CD4-positive, alpha-beta memory T cell (primary cell): ENCODE measurements at regions not wholly inside any gene's neighbourhood (a gene's known extent, or its start where the extent isn't known, plus 50 kb on each side); places are given as distances from the start of the nearest gene placed in this dataset.
"Not testable (repeated sequence)": the region's sequence is repeated elsewhere in the genome, so short reads cannot be mapped to it uniquely, and the experiment has no call there.

ENCODE experiments used
- CTCF ChIA-PET: fragments of 350-600 bp; sonication (Branson Sonifier 250); formaldehyde crosslinking; loops from one replicate; lab custom pipeline; 2021; ENCODE audit warnings: inconsistent platforms; ENCODE audit not compliant: partially characterized antibody; lab: Charles Lee
- POLR2A ChIA-PET: fragments of 350-600 bp; sonication (Branson Sonifier 250); formaldehyde crosslinking; loops from one replicate; lab custom pipeline; 2021; ENCODE audit not compliant: partially characterized antibody; lab: Charles Lee
- DNase-seq, 5 donors: peaks; one replicate each; pipeline versions ENCODE4 v3.0.0 to v3.0.0-alpha.2; 2020 to 2022; ENCODE audit warnings: mixed read lengths in 1 of 5
- H3K27ac ChIP-seq: one replicate; pipeline ENCODE4 v1.7.0; 2013; ENCODE audit warnings: low read depth, low read length
- H3K27me3 ChIP-seq: 2 replicates; pipeline ENCODE4 v1.7.0; 2013; ENCODE audit warnings: mild to moderate bottlenecking, low read length, moderate library complexity; ENCODE audit not compliant: insufficient read depth
- H3K36me3 ChIP-seq: 2 replicates; pipeline ENCODE4 v1.7.0; 2013; ENCODE audit warnings: mild to moderate bottlenecking, low read length, moderate library complexity; ENCODE audit not compliant: insufficient read depth
- H3K4me1 ChIP-seq: 2 replicates; pipeline ENCODE4 v1.7.0; 2013; ENCODE audit warnings: mild to moderate bottlenecking, low read length, moderate library complexity; ENCODE audit not compliant: insufficient read depth
- H3K4me3 ChIP-seq, 2 donors: one replicate each; pipeline ENCODE4 v1.7.0; 2013; ENCODE audit warnings: low read length in 2 of 2, mild to moderate bottlenecking in 1 of 2
- H3K9me3 ChIP-seq, 2 donors: one replicate each; pipeline ENCODE4 v1.7.0; 2013; ENCODE audit warnings: low read length in 2 of 2, control low read depth in 1 of 2; ENCODE audit not compliant: control insufficient read depth in 1 of 2
- H3K27ac Mint-ChIP-seq, 7 donors: one replicate each; pipeline ENCODE4 v1.8.0; 2020 to 2021; ENCODE audit warnings: mixed read lengths in 7 of 7, mild to moderate bottlenecking in 6 of 7, inconsistent platforms in 3 of 7, moderate library complexity in 3 of 7
- H3K27me3 Mint-ChIP-seq, 2 donors: one replicate each; pipeline ENCODE4 v1.8.0; 2020 to 2021; ENCODE audit warnings: mixed read lengths in 2 of 2
- H3K36me3 Mint-ChIP-seq, 2 donors: one replicate each; pipeline ENCODE4 v1.8.0; 2020 to 2021; ENCODE audit warnings: mixed read lengths in 2 of 2, inconsistent platforms in 1 of 2, mild to moderate bottlenecking in 1 of 2
- H3K4me1 Mint-ChIP-seq, 4 donors: one replicate each; pipeline ENCODE4 v1.8.0; 2020 to 2021; ENCODE audit warnings: mixed read lengths in 4 of 4, mild to moderate bottlenecking in 1 of 4
- H3K4me3 Mint-ChIP-seq, 8 donors: one replicate each; pipeline ENCODE4 v1.8.0; 2020 to 2021; ENCODE audit warnings: mixed read lengths in 8 of 8, mild to moderate bottlenecking in 7 of 8, moderate library complexity in 6 of 8, inconsistent platforms in 3 of 8
- H3K9me3 Mint-ChIP-seq, 8 donors: one replicate each; pipeline ENCODE4 v1.8.0; 2020 to 2021; ENCODE audit warnings: mixed read lengths in 8 of 8, mild to moderate bottlenecking in 5 of 8, inconsistent platforms in 3 of 8, moderate library complexity in 1 of 8
- intact Hi-C: fragments of 100-400 bp; cut with micrococcal nuclease; formaldehyde crosslinking; loops from one replicate; pipeline ENCODE4 v1.15.1; 2023

DNA sequence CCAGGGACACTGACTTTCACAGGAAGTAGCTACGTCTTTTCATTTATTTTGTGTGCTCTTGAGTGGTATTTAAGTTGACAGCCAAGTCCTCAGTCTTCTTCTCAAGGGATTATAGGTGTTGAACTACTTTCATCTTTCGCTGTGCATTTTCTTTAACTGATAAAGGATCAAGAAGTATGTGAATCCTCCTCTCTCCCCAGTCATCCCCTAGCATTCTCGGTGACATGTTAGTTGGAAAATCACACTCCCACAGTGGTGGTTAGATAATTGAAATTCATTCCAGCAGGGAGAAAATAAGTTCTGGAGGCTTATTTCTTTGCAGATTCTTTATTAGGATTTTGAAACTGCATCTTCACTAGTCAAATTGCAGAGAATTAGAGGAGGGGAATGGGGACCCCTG lies 569.4 kb downstream of the MEI4 start:
- Mint-ChIP-seq H3K9me3 (peaks cover 0 to 4% (median under 1%) of the 10 kb centered on the region in 8 donors), H3K4me1 (no peaks in the 10 kb centered on the region), H3K36me3 (no peaks in the 10 kb centered on the region), H3K27me3 (no peaks in the 10 kb centered on the region), H3K27ac (no peak overlapping the region), H3K4me3 (no peak overlapping the region)
- Histone ChIP-seq H3K9me3 (no peaks in the 10 kb centered on the region), H3K27me3 (no peaks in the 10 kb centered on the region), H3K27ac (no peak overlapping the region), H3K4me1 (no peaks in the 10 kb centered on the region), H3K4me3 (no peak overlapping the region), H3K36me3 (no peaks in the 10 kb centered on the region)
- intact Hi-C loops: no loop called here
- DNase-seq: no peak
- ChIA-PET CTCF (no interaction called here), POLR2A (no interaction called here)

DNA sequence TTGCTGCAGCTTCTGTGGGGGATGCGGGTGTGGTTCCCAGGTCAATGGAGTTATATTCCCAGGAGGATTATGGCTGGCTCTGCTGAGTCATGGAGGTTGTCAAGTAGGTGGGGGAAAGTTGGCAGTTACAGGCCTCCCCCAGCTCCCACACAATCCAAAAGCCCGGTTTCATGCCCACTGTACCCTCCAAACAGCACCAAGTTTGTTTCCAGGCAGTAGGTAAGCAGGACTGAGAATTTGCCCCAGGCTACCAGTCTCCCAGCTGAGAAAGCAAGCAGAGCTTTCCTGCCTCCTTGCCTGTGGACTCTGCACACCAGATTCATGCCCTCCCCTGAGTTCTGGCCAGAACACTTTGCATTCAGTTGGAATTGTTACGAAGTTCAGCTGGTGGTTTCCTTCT lies 578.2 kb downstream of the MEI4 start:
- ChIA-PET CTCF (no interaction called here), POLR2A (no interaction called here)
- no peaks in the 10 kb centered on the region for H3K27me3 Mint-ChIP-seq
- no peak overlapping the region for H3K4me3 ChIP-seq
- H3K9me3 ChIP-seq: no peaks in the 10 kb centered on the region
- no peaks in the 10 kb centered on the region for H3K4me1 Mint-ChIP-seq
- intact Hi-C loops: no loop called here
- no peaks in the 10 kb centered on the region for H3K36me3 ChIP-seq
- no peaks in the 10 kb centered on the region for H3K36me3 Mint-ChIP-seq
- no peak overlapping the region for H3K27ac Mint-ChIP-seq
- no peak for DNase-seq
- H3K27ac ChIP-seq: no peak overlapping the region
- no peaks in the 10 kb centered on the region for H3K4me1 ChIP-seq
- no peaks in the 10 kb centered on the region for H3K27me3 ChIP-seq
- no peak overlapping the region for H3K4me3 Mint-ChIP-seq
- H3K9me3 Mint-ChIP-seq: peaks cover 0 to 17% (median 4%) of the 10 kb centered on the region in 8 donors

DNA sequence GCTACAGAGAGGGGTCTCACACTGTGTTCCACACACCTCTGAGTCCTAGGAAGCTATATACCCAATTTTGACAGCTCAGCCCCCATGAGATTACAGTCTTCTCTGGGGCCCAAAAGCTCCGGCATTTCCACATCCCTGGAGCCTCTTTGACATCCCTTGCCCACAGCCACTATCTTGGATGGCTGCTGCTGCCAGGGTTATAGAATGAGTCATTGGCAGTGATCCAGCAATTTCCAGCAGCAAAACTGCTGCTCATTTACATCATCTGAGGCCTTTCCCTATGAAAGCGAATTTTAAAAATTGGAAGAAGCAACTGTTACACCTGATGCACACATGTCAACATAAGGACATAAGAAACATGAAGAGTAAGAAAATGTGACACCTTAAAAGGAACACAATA lies 590.7 kb downstream of the MEI4 start:
- Mint-ChIP-seq H3K4me3 (no peak overlapping the region), H3K27me3 (no peaks in the 10 kb centered on the region), H3K9me3 (peaks cover 0 to 23% (median 8%) of the 10 kb centered on the region in 8 donors), H3K27ac (no peak overlapping the region), H3K36me3 (no peaks in the 10 kb centered on the region), H3K4me1 (no peaks in the 10 kb centered on the region)
- Histone ChIP-seq H3K4me1 (no peaks in the 10 kb centered on the region), H3K9me3 (no peaks in the 10 kb centered on the region), H3K27ac (no peak overlapping the region), H3K36me3 (no peaks in the 10 kb centered on the region), H3K27me3 (no peaks in the 10 kb centered on the region), H3K4me3 (no peak overlapping the region)
- POLR2A ChIA-PET: no interaction called here
- intact Hi-C loops: no loop called here
- no peak for DNase-seq
- CTCF ChIA-PET: no interaction called here

DNA sequence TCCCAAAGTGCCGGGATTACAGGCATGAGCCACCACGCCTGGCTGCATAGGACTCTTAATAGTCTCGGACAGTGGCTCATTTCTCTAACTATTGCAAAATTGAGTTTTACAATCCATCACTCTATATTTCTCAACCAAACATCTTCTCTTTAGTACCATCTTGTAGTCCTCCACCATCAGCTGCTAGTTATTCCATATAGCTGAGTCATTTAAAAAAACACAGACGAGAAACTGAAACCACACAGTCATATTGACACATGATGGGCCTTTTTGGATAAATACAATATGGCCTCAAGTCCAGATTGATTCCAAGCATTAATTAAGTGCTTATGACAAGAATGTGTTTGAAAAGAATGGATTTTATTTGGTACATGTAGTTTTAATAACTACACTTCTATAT lies 599.1 kb downstream of the MEI4 start:
- Histone ChIP-seq H3K4me3 (no peak overlapping the region), H3K4me1 (no peaks in the 10 kb centered on the region), H3K27me3 (no peaks in the 10 kb centered on the region), H3K36me3 (no peaks in the 10 kb centered on the region), H3K27ac (no peak overlapping the region), H3K9me3 (no peaks in the 10 kb centered on the region)
- H3K4me3 Mint-ChIP-seq: no peak overlapping the region
- CTCF ChIA-PET: no interaction called here
- H3K36me3 Mint-ChIP-seq: no peaks in the 10 kb centered on the region
- no peak for DNase-seq
- peaks cover 0 to 6% (median 2%) of the 10 kb centered on the region in 8 donors for H3K9me3 Mint-ChIP-seq
- intact Hi-C loops: no loop called here
- no peaks in the 10 kb centered on the region for H3K4me1 Mint-ChIP-seq
- POLR2A ChIA-PET: no interaction called here
- no peaks in the 10 kb centered on the region for H3K27me3 Mint-ChIP-seq
- H3K27ac Mint-ChIP-seq: no peak overlapping the region

DNA sequence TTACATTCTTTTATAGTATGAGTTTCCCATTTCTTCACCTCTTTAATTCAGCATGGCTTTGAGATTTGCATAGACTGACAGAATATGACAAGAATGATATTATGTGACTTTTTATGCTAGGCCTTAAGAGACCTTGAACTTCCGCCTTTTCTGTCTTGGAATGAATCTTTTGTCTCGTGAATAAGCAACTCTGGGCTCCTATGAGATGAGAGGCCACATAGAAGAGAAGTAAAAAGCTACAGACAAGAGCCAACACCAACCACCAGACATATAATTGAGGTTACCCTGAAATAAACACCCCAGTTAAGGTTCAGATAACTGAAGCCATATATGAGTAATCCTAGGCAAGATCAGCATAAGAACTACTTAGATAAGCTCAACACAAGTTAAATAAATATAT lies 600.8 kb downstream of the MEI4 start:
- Mint-ChIP-seq H3K27me3 (no peaks in the 10 kb centered on the region), H3K36me3 (no peaks in the 10 kb centered on the region), H3K4me1 (no peaks in the 10 kb centered on the region), H3K4me3 (no peak overlapping the region), H3K9me3 (peaks cover 0 to 7% (median 1%) of the 10 kb centered on the region in 8 donors), H3K27ac (no peak overlapping the region)
- CTCF ChIA-PET: no interaction called here
- DNase-seq: no peak
- H3K9me3 ChIP-seq: no peaks in the 10 kb centered on the region
- intact Hi-C loops: no loop called here
- H3K36me3 ChIP-seq: no peaks in the 10 kb centered on the region
- POLR2A ChIA-PET: no interaction called here
- no peaks in the 10 kb centered on the region for H3K4me1 ChIP-seq
- H3K27ac ChIP-seq: no peak overlapping the region
- no peaks in the 10 kb centered on the region for H3K27me3 ChIP-seq
- no peak overlapping the region for H3K4me3 ChIP-seq

DNA sequence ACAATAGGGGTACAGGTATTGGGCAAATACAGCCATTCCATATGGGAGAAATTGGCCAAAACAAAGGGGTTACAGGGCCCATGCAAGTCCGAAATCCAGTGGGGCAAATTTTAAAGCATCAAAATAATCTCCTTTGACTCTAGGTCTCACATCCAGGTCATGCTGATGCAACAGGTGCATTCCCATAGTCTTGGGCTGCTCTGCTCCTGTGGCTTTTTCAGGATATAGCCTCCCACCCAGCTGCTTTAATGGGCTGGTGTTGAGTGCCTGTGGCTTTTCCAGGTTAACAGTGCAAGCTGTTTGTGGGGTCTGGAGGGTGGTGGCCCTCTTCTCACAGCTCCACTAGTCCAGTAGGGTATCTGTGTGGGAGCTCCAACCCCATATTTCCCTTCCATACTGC lies 607.1 kb downstream of the MEI4 start:
- CTCF ChIA-PET: no interaction called here
- no peaks in the 10 kb centered on the region for H3K4me1 ChIP-seq
- POLR2A ChIA-PET: no interaction called here
- Mint-ChIP-seq H3K36me3 (no peaks in the 10 kb centered on the region), H3K9me3 (peaks cover 0 to 13% (median 0%) of the 10 kb centered on the region in 8 donors), H3K4me3 (no peak overlapping the region), H3K27ac (no peak overlapping the region), H3K4me1 (no peaks in the 10 kb centered on the region), H3K27me3 (no peaks in the 10 kb centered on the region)
- H3K4me3 ChIP-seq: no peak overlapping the region
- H3K27ac ChIP-seq: no peak overlapping the region
- no peak for DNase-seq
- intact Hi-C loops: no loop called here
- H3K36me3 ChIP-seq: no peaks in the 10 kb centered on the region
- H3K9me3 ChIP-seq: no peaks in the 10 kb centered on the region
- H3K27me3 ChIP-seq: no peaks in the 10 kb centered on the region

DNA sequence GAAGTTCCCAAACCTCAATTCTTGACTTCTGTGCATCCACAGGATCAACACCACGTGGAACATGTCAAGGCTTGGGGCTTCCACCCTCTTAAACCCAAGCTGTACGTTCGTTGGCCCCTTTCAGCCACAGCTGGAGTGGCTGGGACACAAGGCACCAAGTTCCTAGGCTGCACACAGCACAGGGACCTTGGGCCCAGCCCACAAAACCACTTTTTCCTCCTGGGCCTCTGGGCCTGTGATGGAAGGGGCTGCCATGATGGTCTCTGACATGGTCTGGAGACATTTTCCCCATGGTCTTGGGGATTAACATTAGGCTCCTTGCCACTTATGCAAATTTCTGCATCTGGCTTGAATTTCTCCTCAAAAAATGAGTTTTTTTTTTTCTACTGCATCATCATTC lies 606.9 kb upstream of the IRAK1BP1 start:
- H3K4me1 ChIP-seq, H3K4me1 Mint-ChIP-seq, H3K27ac Mint-ChIP-seq, DNase-seq, CTCF ChIA-PET, H3K27me3 ChIP-seq, H3K4me3 Mint-ChIP-seq, H3K27me3 Mint-ChIP-seq, H3K9me3 ChIP-seq, H3K4me3 ChIP-seq, H3K27ac ChIP-seq, H3K36me3 ChIP-seq, intact Hi-C loops, POLR2A ChIA-PET, H3K36me3 Mint-ChIP-seq: not testable (repeated sequence)
- H3K9me3 Mint-ChIP-seq: peaks cover 0 to 13% (median 0%) of the 10 kb centered on the region in 8 donors
